HCT116 (cell line): ENCODE measurements at regions not wholly inside any gene's neighbourhood (a gene's known extent, or its start where the extent isn't known, plus 50 kb on each side); places are given as distances from the start of the nearest gene placed in this dataset.

Source experiments
- CEBPB ChIP-seq: IDR thresholded peaks from 2 replicates; pipeline ENCODE4 v1.6.1; 2012; ENCODE audit warnings: low read depth
- CTCF ChIP-seq, 3 experiments: fragments of 200-600 bp in 1 of 3; sonication (generic) in 1 of 3; IDR thresholded peaks in 2 of 3; conservative IDR thresholded peaks in 1 of 3; 2 replicates each; pipeline ENCODE4 v1.5.1; 2012 to 2017; ENCODE audit warnings: low read depth in 2 of 3, low read length in 2 of 3, antibody characterized with exemption in 1 of 3, borderline replicate concordance in 1 of 3, control low read depth in 1 of 3, mild to moderate bottlenecking in 1 of 3, mixed read lengths in 1 of 3, mixed run types in 1 of 3, moderate library complexity in 1 of 3; ENCODE audit not compliant: insufficient read depth in 1 of 3
- ELF1 ChIP-seq: IDR thresholded peaks from 2 replicates; pipeline ENCODE4 v1.6.1; 2012; ENCODE audit warnings: low read depth, borderline replicate concordance
- EZH2phosphoT487 ChIP-seq: fragments of 200-600 bp; IDR thresholded peaks from 2 replicates; pipeline ENCODE4 v1.6.1; 2018; ENCODE audit warnings: antibody characterized with exemption, borderline replicate concordance
- FOSL1 ChIP-seq: IDR thresholded peaks from 2 replicates; pipeline ENCODE4 v1.6.1; 2012; ENCODE audit warnings: low read depth
- MAX ChIP-seq: IDR thresholded peaks from 2 replicates; pipeline ENCODE4 v1.6.1; 2012
- POLR2A ChIP-seq: IDR thresholded peaks from 2 replicates; pipeline ENCODE4 v1.7.0; 2011; ENCODE audit warnings: borderline replicate concordance; ENCODE audit not compliant: insufficient read depth, insufficient read length; ENCODE audit errors: extremely low read depth
- RAD21 ChIP-seq: IDR thresholded peaks from 2 replicates; pipeline ENCODE4 v1.6.1; 2012; ENCODE audit warnings: low read depth, mild to moderate bottlenecking
- REST ChIP-seq: IDR thresholded peaks from 2 replicates; pipeline ENCODE4 v1.6.1; 2012; ENCODE audit warnings: low read depth
- SIN3A ChIP-seq: IDR thresholded peaks from 2 replicates; pipeline ENCODE4 v1.6.1; 2012; ENCODE audit warnings: low read depth

- TF ChIP-seq POLR2A: no peak
- TF ChIP-seq CTCF (IDR thresholded peaks at IDR 0.05 in 2 of 3, conservative IDR thresholded peaks at IDR 0.05 in 1 of 3; ENCODE audit: borderline replicate concordance in 1 of 3, insufficient read depth in 1 of 3, low read depth in 2 of 3, low read length in 2 of 3): no peak
- TF ChIP-seq REST: no peak
- no peak for TF ChIP-seq ELF1
- no peak for TF ChIP-seq CEBPB
- TF ChIP-seq MAX: no peak
- no peak for TF ChIP-seq FOSL1
- TF ChIP-seq EZH2phosphoT487: no peak
- TF ChIP-seq RAD21: no peak
- TF ChIP-seq SIN3A: no peak
Measured at GRCh38 chr6:108752733-108753590, 95.3 kb upstream of the ARMC2 start.
